ENCODE measurements at regions not wholly inside any gene's neighbourhood (a gene's known extent, or its start where the extent isn't known, plus 50 kb on each side); places are given as distances from the start of the nearest gene placed in this dataset.

- H3K4me3 ChIP-seq (ENCODE audit: low read depth, low read length): no peak overlapping the region
- no peak for TF ChIP-seq CTCF (IDR thresholded peaks at IDR 0.05; ENCODE audit: low read depth, low read length, missing control alignments)
- DNase-seq (ENCODE audit: low read depth): no peak
Measured at GRCh38 chr6:80467408-80467807, 360.9 kb downstream of the BCKDHB start.

GRCh38 chr6:80466981-80467380 lies 360.5 kb downstream of the BCKDHB start:
- H3K4me3 ChIP-seq (ENCODE audit: low read depth, low read length): no peak overlapping the region
- no peak for TF ChIP-seq CTCF (IDR thresholded peaks at IDR 0.05; ENCODE audit: low read depth, low read length, missing control alignments)
- no peak for DNase-seq (ENCODE audit: low read depth)

- no peak overlapping the region for H3K4me3 ChIP-seq (ENCODE audit: low read depth, low read length)
- DNase-seq (ENCODE audit: low read depth): no peak
- no peak for TF ChIP-seq CTCF (IDR thresholded peaks at IDR 0.05; ENCODE audit: low read depth, low read length, missing control alignments)
Measured at GRCh38 chr6:80465513-80465912, 359.0 kb downstream of the BCKDHB start.

GRCh38 chr6:80464901-80465300 lies 358.4 kb downstream of the BCKDHB start:
- no peak overlapping the region for H3K4me3 ChIP-seq (ENCODE audit: low read depth, low read length)
- TF ChIP-seq CTCF (IDR thresholded peaks at IDR 0.05; ENCODE audit: low read depth, low read length, missing control alignments): no peak
- DNase-seq (ENCODE audit: low read depth): no peak

- no peak overlapping the region for H3K4me3 ChIP-seq (ENCODE audit: low read depth, low read length)
- DNase-seq (ENCODE audit: low read depth): no peak
- TF ChIP-seq CTCF (IDR thresholded peaks at IDR 0.05; ENCODE audit: low read depth, low read length, missing control alignments): no peak
Measured at GRCh38 chr6:80463197-80463596, 356.7 kb downstream of the BCKDHB start.

- TF ChIP-seq CTCF (IDR thresholded peaks at IDR 0.05; ENCODE audit: low read depth, low read length, missing control alignments): no peak
- no peak for DNase-seq (ENCODE audit: low read depth)
- no peak overlapping the region for H3K4me3 ChIP-seq (ENCODE audit: low read depth, low read length)
Measured at GRCh38 chr6:80460257-80460865, 353.9 kb downstream of the BCKDHB start.

- no peak for DNase-seq (ENCODE audit: low read depth)
- no peak overlapping the region for H3K4me3 ChIP-seq (ENCODE audit: low read depth, low read length)
- no peak for TF ChIP-seq CTCF (IDR thresholded peaks at IDR 0.05; ENCODE audit: low read depth, low read length, missing control alignments)
Measured at GRCh38 chr6:80457439-80457933, 351.0 kb downstream of the BCKDHB start.

Measured in GM12864 (cell line).